NCI-H1417 treated with DMSO at 0.1 percent for 48 hours (cell line): ENCODE measurements at regions not wholly inside any gene's neighbourhood (a gene's known extent, or its start where the extent isn't known, plus 50 kb on each side); places are given as distances from the start of the nearest gene placed in this dataset.

Experiments used
- DNase-seq: peaks from one replicate; lab custom pipeline; 2025; lab: John Stamatoyannopoulos, UW

DNA sequence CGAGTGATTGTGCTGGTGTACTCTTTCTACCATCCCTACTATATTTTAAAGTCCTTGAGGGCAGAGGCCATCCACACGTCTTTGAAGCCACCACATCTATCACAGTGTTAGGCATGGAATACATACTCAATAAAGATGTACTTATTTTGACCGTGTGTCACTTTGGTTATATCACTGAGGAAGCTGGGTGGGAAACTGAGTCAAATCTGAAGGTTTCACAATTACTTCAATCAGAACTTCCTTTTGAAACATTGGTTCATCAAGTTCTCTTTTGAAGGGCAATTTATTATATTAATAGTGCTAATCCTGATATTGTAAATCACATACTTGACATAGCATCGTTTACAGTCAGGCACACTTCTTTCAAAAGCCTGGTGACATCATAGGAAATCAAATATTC lies 53.3 kb upstream of the ATP1B1 start:
- DNase-seq: no peak
